H9 (cell line): ENCODE measurements at regions not wholly inside any gene's neighbourhood (a gene's known extent, or its start where the extent isn't known, plus 50 kb on each side); places are given as distances from the start of the nearest gene placed in this dataset.

Experiments
- DNase-seq: peaks from one replicate; pipeline ENCODE4 v3.0.0-alpha.2; 2017
- H2AFZ ChIP-seq: one replicate; pipeline ENCODE4 v1.6.1; 2013; ENCODE audit warnings: mild to moderate bottlenecking, low read length, control low read depth, moderate library complexity
- H2AK5ac ChIP-seq: 2 replicates; pipeline ENCODE4 v1.6.1; 2013; ENCODE audit warnings: low read length, control low read depth, mixed read lengths; ENCODE audit not compliant: insufficient read length
- H2BK120ac ChIP-seq: one replicate; pipeline ENCODE4 v1.6.1; 2013; ENCODE audit warnings: low read depth, mild to moderate bottlenecking, low read length, control low read depth, inconsistent platforms; ENCODE audit not compliant: poor library complexity, severe bottlenecking
- H2BK12ac ChIP-seq: 2 replicates; pipeline ENCODE4 v1.6.1; 2013; ENCODE audit warnings: low read length, control low read depth, mixed read lengths, low read depth; ENCODE audit not compliant: insufficient read length
- H2BK15ac ChIP-seq: 2 replicates; pipeline ENCODE4 v1.6.1; 2013; ENCODE audit warnings: low read depth, low read length, control low read depth
- H2BK20ac ChIP-seq: one replicate; pipeline ENCODE4 v1.6.1; 2013; ENCODE audit warnings: low read depth, mild to moderate bottlenecking, low read length, control low read depth, inconsistent platforms; ENCODE audit not compliant: poor library complexity, severe bottlenecking
- H2BK5ac ChIP-seq: 2 replicates; pipeline ENCODE4 v1.6.1; 2013; ENCODE audit warnings: low read length, control low read depth, mixed read lengths; ENCODE audit not compliant: insufficient read length
- H3K14ac ChIP-seq: 2 replicates; pipeline ENCODE4 v1.6.1; 2013; ENCODE audit warnings: low read length, control low read depth; ENCODE audit not compliant: insufficient read depth
- H3K18ac ChIP-seq: 2 replicates; pipeline ENCODE4 v1.6.1; 2013; ENCODE audit warnings: low read depth, mild to moderate bottlenecking, mixed read lengths, low read length, control low read depth; ENCODE audit not compliant: insufficient read length
- H3K23ac ChIP-seq: 2 replicates; pipeline ENCODE4 v1.6.1; 2013; ENCODE audit warnings: low read length, control low read depth, mixed read lengths, low read depth; ENCODE audit not compliant: insufficient read length
- H3K23me2 ChIP-seq: 2 replicates; pipeline ENCODE4 v1.6.1; 2013; ENCODE audit warnings: low read depth, mild to moderate bottlenecking, mixed read lengths, low read length, control low read depth; ENCODE audit not compliant: insufficient read length, poor library complexity, severe bottlenecking
- H3K27ac ChIP-seq: 2 replicates; pipeline ENCODE4 v1.5.1; 2013; ENCODE audit warnings: low read length, control low read depth, mixed read lengths, low read depth; ENCODE audit not compliant: insufficient read length
- H3K27me3 ChIP-seq: 2 replicates; pipeline ENCODE4 v1.6.1; 2013; ENCODE audit warnings: low read length, control low read depth, inconsistent platforms; ENCODE audit not compliant: insufficient read depth
- H3K4ac ChIP-seq: 2 replicates; pipeline ENCODE4 v1.6.1; 2013; ENCODE audit warnings: low read depth, mild to moderate bottlenecking, control low read depth, inconsistent platforms, low read length, moderate library complexity
- H3K4me1 ChIP-seq: 2 replicates; pipeline ENCODE4 v1.6.1; 2013; ENCODE audit warnings: low read length, control low read depth, inconsistent platforms; ENCODE audit not compliant: insufficient read depth
- H3K4me2 ChIP-seq: 2 replicates; pipeline ENCODE4 v1.6.1; 2013; ENCODE audit warnings: low read length, control low read depth, mixed read lengths; ENCODE audit not compliant: insufficient read length, insufficient read depth
- H3K56ac ChIP-seq: 2 replicates; pipeline ENCODE4 v1.6.1; 2013; ENCODE audit warnings: low read depth, mild to moderate bottlenecking, mixed read lengths, low read length, control low read depth; ENCODE audit not compliant: insufficient read length
- H3K79me1 ChIP-seq: 2 replicates; pipeline ENCODE4 v1.6.1; 2013; ENCODE audit warnings: low read depth, mild to moderate bottlenecking, moderate library complexity, low read length, control low read depth, inconsistent platforms; ENCODE audit not compliant: insufficient read depth, poor library complexity, severe bottlenecking
- H3K79me2 ChIP-seq: 2 replicates; pipeline ENCODE4 v1.6.1; 2013; ENCODE audit warnings: low read length, control low read depth, inconsistent platforms; ENCODE audit not compliant: insufficient read depth
- H3K9ac ChIP-seq: 2 replicates; pipeline ENCODE4 v1.6.1; 2013; ENCODE audit warnings: low read length, control low read depth, mixed read lengths; ENCODE audit not compliant: insufficient read length; ENCODE audit errors: extremely low read depth
- H3K9me3 ChIP-seq: one replicate; pipeline ENCODE4 v1.6.1; 2013; ENCODE audit warnings: low read depth, low read length, inconsistent platforms; ENCODE audit not compliant: control insufficient read depth
- H3T11ph ChIP-seq: one replicate; pipeline ENCODE4 v1.6.1; 2013; ENCODE audit warnings: mild to moderate bottlenecking, low read length, control low read depth, inconsistent platforms
- H4K20me1 ChIP-seq: one replicate; pipeline ENCODE4 v1.6.1; 2013; ENCODE audit not compliant: control insufficient read depth, insufficient read length, insufficient read depth
- H4K5ac ChIP-seq: 2 replicates; pipeline ENCODE4 v1.6.1; 2013; ENCODE audit warnings: low read depth, mild to moderate bottlenecking, mixed read lengths, low read length, control low read depth; ENCODE audit not compliant: insufficient read length
- H4K8ac ChIP-seq: replicated peaks from 2 replicates; pipeline ENCODE4 v1.6.1; 2013; ENCODE audit warnings: low read length, control low read depth, mixed read lengths, low read depth; ENCODE audit not compliant: insufficient read length
- H4K91ac ChIP-seq: 2 replicates; pipeline ENCODE4 v1.6.1; 2013; ENCODE audit warnings: low read depth, mild to moderate bottlenecking, moderate library complexity, mixed read lengths, low read length, control low read depth; ENCODE audit not compliant: insufficient read length
- H3K27ac Mint-ChIP-seq, 3 experiments: 2 replicates in 2 of 3; 3 replicates in 1 of 3; pipeline ENCODE4 v1.8.0; 2020 to 2021; ENCODE audit warnings: mixed read lengths in 3 of 3, mild to moderate bottlenecking in 1 of 3, moderate library complexity in 1 of 3
- H3K27me3 Mint-ChIP-seq: 2 replicates; pipeline ENCODE4 v1.8.0; 2021; ENCODE audit warnings: low read depth, mild to moderate bottlenecking, moderate library complexity, mixed read lengths
- H3K36me3 Mint-ChIP-seq, 3 experiments: 2 replicates in 2 of 3; 3 replicates in 1 of 3; pipeline ENCODE4 v1.8.0; 2020 to 2021; ENCODE audit warnings: low read depth in 3 of 3, mixed read lengths in 3 of 3; ENCODE audit not compliant: insufficient read depth in 1 of 3
- H3K4me1 Mint-ChIP-seq, 2 experiments: 2 replicates each; pipeline ENCODE4 v1.8.0; 2020; ENCODE audit warnings: mixed read lengths in 2 of 2
- H3K4me3 Mint-ChIP-seq, 2 experiments: 2 replicates in 1 of 2; 3 replicates in 1 of 2; pipeline ENCODE4 v1.8.0; 2020 to 2021; ENCODE audit warnings: mild to moderate bottlenecking in 2 of 2, mixed read lengths in 2 of 2, moderate library complexity in 1 of 2
- H3K9me3 Mint-ChIP-seq, 2 experiments: 2 replicates in 1 of 2; 3 replicates in 1 of 2; pipeline ENCODE4 v1.8.0; 2020; ENCODE audit warnings: mild to moderate bottlenecking in 2 of 2, mixed read lengths in 2 of 2, moderate library complexity in 1 of 2
- CTCF ChIP-seq: fragments of 200-600 bp; sonication (generic); conservative IDR thresholded peaks from 3 replicates; pipeline ENCODE4 v1.8.0; 2021; ENCODE audit warnings: antibody characterized with exemption, mild to moderate bottlenecking
- WGBS: extraction: QIAGEN DNeasy Blood & Tissue Kit; methylation state at CpG from one replicate; pipeline ENCODE4 v1.1.7; 2013; ENCODE audit warnings: missing lambda C conversion rate, low lambda C conversion rate, mixed read lengths; ENCODE audit not compliant: insufficient read length; ENCODE audit errors: extremely low coverage; 5-methylcytosine and 5-hydroxymethylcytosine counted together

- no peaks in the 10 kb centered on the region for H3K9me3 ChIP-seq
- H3K23ac ChIP-seq = no peak overlapping the region
- peaks cover 0 to 5% (median 3%) of the 10 kb centered on the region in 3 experiments; a peak in 3 of 7 replicates for H3K36me3 Mint-ChIP-seq
- no peaks in the 10 kb centered on the region for H4K20me1 ChIP-seq
- no peak overlapping the region for H3T11ph ChIP-seq
- H2BK5ac ChIP-seq = no peak overlapping the region
- H2BK12ac ChIP-seq = no peak overlapping the region
- H3K4me1 ChIP-seq = peaks cover 8% of the 10 kb centered on the region
- H3K27me3 ChIP-seq = no peaks in the 10 kb centered on the region
- H2AK5ac ChIP-seq = no peak overlapping the region
- no peak overlapping the region for H2BK15ac ChIP-seq
- H4K91ac ChIP-seq = no peak overlapping the region
- H3K56ac ChIP-seq = no peak overlapping the region
- H3K27ac ChIP-seq = no peak overlapping the region
- peaks cover 21 to 22% of the 10 kb centered on the region in 2 experiments for H3K4me1 Mint-ChIP-seq
- H4K8ac ChIP-seq = no peak overlapping the region
- H3K9me3 Mint-ChIP-seq = no peaks in the 10 kb centered on the region
- H3K18ac ChIP-seq = no peak overlapping the region
- no peak overlapping the region for H3K9ac ChIP-seq
- H3K4me3 Mint-ChIP-seq = no peak overlapping the region
- no peaks in the 10 kb centered on the region for H3K79me2 ChIP-seq
- H2AFZ ChIP-seq = no peak overlapping the region
- no peak for TF ChIP-seq CTCF
- H3K27me3 Mint-ChIP-seq = no peaks in the 10 kb centered on the region
- no peak overlapping the region for H3K27ac Mint-ChIP-seq
- no peaks in the 10 kb centered on the region for H3K23me2 ChIP-seq
- H3K4ac ChIP-seq = no peak overlapping the region
- no peak overlapping the region for H4K5ac ChIP-seq
- no CpG with 5 or more reads among the region's 1 CpG for WGBS
- H2BK20ac ChIP-seq = no peak overlapping the region
- no peak overlapping the region for H3K4me2 ChIP-seq
- no peaks in the 10 kb centered on the region for H3K79me1 ChIP-seq
- no peak overlapping the region for H2BK120ac ChIP-seq
- no peak overlapping the region for H3K14ac ChIP-seq
- DNase-seq = no peak
These were observed 468.7 kb upstream of the SOX5 start for GRCh38 chr12:24418157-24418556.
